DND-41 (cell line): ENCODE measurements at regions not wholly inside any gene's neighbourhood (a gene's known extent, or its start where the extent isn't known, plus 50 kb on each side); places are given as distances from the start of the nearest gene placed in this dataset.

Source experiments
- EZH2 ChIP-seq: IDR thresholded peaks from 3 replicates; pipeline ENCODE4 v1.6.1; 2012; ENCODE audit warnings: borderline replicate concordance, low read depth, mild to moderate bottlenecking, moderate library complexity, low read length, inconsistent platforms; ENCODE audit not compliant: severe bottlenecking
- TF ChIP-seq, protein P1 (sequence below): IDR thresholded peaks from 2 replicates; pipeline ENCODE4 v1.5.1; 2012; ENCODE audit warnings: borderline replicate concordance, low read length, moderate library complexity, mild to moderate bottlenecking; ENCODE audit not compliant: poor library complexity, severe bottlenecking; ENCODE audit errors: extremely low read depth

DNA sequence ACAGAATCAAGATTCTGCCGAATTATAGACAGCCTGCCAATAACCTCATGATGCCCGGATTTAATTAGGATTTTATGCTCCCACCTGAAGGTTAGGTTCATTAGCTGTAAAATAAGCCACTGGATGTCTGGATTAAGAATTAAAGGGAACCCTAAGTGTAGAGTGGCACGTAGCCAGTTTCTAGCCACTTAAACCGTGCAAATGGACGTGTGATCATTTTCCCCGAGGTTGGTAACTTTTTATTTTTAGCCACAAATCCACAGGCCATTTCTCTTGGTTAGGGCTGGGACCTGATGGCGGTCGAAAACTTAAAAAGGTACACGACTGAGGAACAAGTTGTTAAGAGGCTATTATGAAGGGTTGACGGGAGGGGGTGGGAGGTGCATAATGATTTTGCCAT, 127.3 kb upstream of the TMPO start:
- TF ChIP-seq, protein P1, sequence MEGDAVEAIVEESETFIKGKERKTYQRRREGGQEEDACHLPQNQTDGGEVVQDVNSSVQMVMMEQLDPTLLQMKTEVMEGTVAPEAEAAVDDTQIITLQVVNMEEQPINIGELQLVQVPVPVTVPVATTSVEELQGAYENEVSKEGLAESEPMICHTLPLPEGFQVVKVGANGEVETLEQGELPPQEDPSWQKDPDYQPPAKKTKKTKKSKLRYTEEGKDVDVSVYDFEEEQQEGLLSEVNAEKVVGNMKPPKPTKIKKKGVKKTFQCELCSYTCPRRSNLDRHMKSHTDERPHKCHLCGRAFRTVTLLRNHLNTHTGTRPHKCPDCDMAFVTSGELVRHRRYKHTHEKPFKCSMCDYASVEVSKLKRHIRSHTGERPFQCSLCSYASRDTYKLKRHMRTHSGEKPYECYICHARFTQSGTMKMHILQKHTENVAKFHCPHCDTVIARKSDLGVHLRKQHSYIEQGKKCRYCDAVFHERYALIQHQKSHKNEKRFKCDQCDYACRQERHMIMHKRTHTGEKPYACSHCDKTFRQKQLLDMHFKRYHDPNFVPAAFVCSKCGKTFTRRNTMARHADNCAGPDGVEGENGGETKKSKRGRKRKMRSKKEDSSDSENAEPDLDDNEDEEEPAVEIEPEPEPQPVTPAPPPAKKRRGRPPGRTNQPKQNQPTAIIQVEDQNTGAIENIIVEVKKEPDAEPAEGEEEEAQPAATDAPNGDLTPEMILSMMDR: no peak
- no peak for TF ChIP-seq EZH2
